ENCODE measurements at regions not wholly inside any gene's neighbourhood (a gene's known extent, or its start where the extent isn't known, plus 50 kb on each side); places are given as distances from the start of the nearest gene placed in this dataset.

- peak; percentile 97 for DNase-seq
These were observed 179.0 kb upstream of the KLF14 start for GRCh38 chr7:130912862-130913638.

GRCh38 chr7:130913639-130914553 lies 179.9 kb upstream of the KLF14 start:
- DNase-seq, result no peak

- DNase-seq, result no peak
These were observed 180.7 kb upstream of the KLF14 start for GRCh38 chr7:130914554-130915294.

GRCh38 chr7:130917669-130918128 lies 183.7 kb upstream of the KLF14 start:
- DNase-seq, result peak; percentile 67

GRCh38 chr7:130918129-130919052 lies 184.4 kb upstream of the KLF14 start:
- DNase-seq, result no peak

GRCh38 chr7:130919316-130920103 lies 185.5 kb upstream of the KLF14 start:
- DNase-seq, result no peak

GRCh38 chr7:130920122-130920521 lies 186.1 kb upstream of the KLF14 start:
- no peak for DNase-seq

- peak; percentile 75 for DNase-seq
These were observed 187.6 kb upstream of the KLF14 start for GRCh38 chr7:130921391-130922180.

GRCh38 chr7:130922206-130923112 lies 188.5 kb upstream of the KLF14 start:
- no peak for DNase-seq

- no peak for DNase-seq
These were observed 189.4 kb upstream of the KLF14 start for GRCh38 chr7:130923365-130923764.

GRCh38 chr7:130923930-130924329 lies 189.9 kb upstream of the KLF14 start:
- DNase-seq, result no peak

- no peak for DNase-seq
These were observed 191.3 kb upstream of the KLF14 start for GRCh38 chr7:130925136-130925794.

GRCh38 chr7:130926001-130926691 lies 192.1 kb upstream of the KLF14 start:
- DNase-seq, result no peak

- DNase-seq, result no peak
These were observed 193.1 kb upstream of the KLF14 start for GRCh38 chr7:130927062-130927461.

- no peak for DNase-seq
These were observed 193.6 kb upstream of the KLF14 start for GRCh38 chr7:130927564-130927963.

GRCh38 chr7:130929896-130930659 lies 196.1 kb upstream of the KLF14 start:
- DNase-seq, result peak; percentile 49

GRCh38 chr7:130930681-130931080 lies 196.7 kb upstream of the KLF14 start:
- DNase-seq, result no peak

Measured in dermis blood vessel endothelial cell (primary cell).